NCI-H1105 (cell line): ENCODE measurements at regions not wholly inside any gene's neighbourhood (a gene's known extent, or its start where the extent isn't known, plus 50 kb on each side); places are given as distances from the start of the nearest gene placed in this dataset.

Experiments used
- DNase-seq: peaks from one replicate; lab custom pipeline; 2025; lab: John Stamatoyannopoulos, UW

DNA sequence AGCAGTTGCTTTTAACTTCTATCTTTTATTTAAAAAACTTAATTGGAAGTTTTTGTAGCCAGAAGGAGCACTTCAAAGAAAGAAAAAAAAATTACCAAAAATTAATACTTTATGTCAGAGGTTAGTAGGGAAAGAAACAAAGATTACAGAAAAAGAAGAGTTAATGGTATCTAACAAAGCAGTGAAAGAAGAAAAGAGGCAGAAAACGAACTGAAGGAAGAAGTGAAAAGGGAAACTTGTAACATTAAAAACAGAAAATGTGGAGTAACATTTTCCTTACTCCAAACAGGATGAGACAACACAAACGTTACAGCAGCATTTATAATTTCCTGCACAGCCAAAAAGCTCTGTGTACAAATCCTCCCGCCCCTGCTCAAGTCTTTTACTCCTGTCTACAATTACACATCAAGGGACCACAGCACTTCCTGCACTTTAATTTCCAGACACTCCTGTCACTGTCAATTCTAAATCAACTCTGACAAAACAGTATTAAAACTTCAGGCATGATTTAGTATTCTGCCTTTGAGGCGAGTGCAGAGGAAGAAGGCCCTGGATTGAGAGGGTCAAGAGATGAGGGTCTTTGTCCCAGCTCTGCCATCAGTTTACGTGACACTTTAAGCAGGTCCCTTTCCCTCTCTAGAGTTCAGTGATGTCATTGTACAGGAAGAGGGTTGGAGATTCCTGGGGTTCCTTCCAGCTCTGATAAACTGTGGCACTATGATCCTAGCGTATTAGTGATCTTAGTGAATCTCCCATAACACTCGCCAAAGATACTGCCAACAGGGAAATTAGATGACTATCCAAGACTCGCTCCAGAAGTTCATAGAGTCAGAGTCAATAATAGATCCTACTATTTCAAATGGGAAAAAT lies 53.2 kb upstream of the LSM14A start:
- DNase-seq = no peak

DNA sequence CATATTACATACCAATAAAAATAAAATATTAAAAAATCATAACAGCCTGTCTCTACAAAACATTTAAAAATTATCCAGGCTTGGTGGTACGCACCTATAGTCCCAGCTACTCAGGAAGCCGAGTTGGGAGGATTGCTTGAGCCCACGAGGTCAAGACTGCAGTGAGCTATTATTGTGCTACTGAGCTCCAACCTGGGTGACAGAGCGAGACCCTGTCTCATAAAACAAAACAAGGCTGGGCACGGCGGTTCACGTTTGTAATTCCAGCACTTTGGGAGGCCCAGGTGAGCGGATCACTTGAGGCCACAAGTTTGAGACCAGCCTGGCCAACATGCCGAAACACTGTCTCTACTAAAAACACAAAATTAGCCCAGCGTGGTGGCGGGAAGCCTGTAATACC lies 52.2 kb upstream of the LSM14A start:
- DNase-seq = no peak

DNA sequence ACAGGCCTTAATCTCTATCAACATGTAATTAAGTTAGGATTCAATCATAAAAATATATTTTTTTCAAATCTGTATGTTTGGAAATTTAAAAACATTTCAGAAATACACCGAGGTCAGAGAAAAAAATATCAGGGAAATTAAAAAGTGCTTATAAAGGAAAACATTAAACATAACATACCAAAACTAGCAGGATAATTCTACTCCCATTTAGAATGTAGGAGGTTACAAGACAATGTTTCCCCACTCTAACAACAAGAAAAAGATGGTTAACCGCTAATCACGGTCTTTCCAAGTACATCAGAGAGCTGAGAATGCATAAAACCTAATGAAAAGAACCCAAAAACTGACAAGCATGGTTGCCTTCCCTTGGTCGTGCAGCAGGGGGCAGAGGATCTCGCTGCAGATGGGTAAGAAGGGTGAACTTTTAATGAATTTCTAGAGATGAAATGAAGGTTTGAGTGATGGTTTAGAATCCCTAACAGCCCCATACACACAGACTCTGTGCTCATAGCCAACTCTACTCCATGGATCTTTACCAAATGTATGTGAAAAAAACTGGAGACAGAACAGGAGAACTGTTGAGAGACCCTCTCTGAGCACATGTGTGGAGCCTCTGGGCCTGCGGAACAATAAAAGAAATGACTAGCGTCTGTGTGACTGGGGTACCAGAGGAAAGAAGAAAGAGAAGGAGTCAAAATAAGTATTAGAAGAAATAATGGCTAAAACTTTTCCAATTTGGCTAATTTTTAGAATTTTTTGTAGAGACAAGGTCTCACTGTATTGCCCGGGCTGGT lies 51.3 kb upstream of the LSM14A start:
- DNase-seq = no peak
